DOHH2 (cell line): ENCODE measurements at regions not wholly inside any gene's neighbourhood (a gene's known extent, or its start where the extent isn't known, plus 50 kb on each side); places are given as distances from the start of the nearest gene placed in this dataset.

Source experiments
- CTCF ChIP-seq: fragments of 200-600 bp; sonication (generic); IDR thresholded peaks from one replicate; pipeline ENCODE4 v1.5.1; 2014; ENCODE audit warnings: antibody characterized with exemption, mild to moderate bottlenecking, low read depth, low read length; ENCODE audit not compliant: poor library complexity, severe bottlenecking
- EZH2phosphoT487 ChIP-seq: fragments of 200-600 bp; sonication (generic); IDR thresholded peaks from 2 replicates; pipeline ENCODE4 v1.6.1; 2017; ENCODE audit warnings: borderline replicate concordance, mild to moderate bottlenecking, antibody characterized with exemption, low read length, moderate library complexity, mixed read lengths

GRCh38 chrX:40922307-40922706 is 162.9 kb upstream of the USP9X start:
- TF ChIP-seq CTCF, result peak; percentile 28
- TF ChIP-seq EZH2phosphoT487, result no peak
